Activated T-helper 1 cell treated with anti-CD3 and anti-CD28 coated beads, Interleukin-2, amount 50 U/mL, for 16 hours (primary cell): ENCODE measurements at regions not wholly inside any gene's neighbourhood (a gene's known extent, or its start where the extent isn't known, plus 50 kb on each side); places are given as distances from the start of the nearest gene placed in this dataset.

Experiments
- DNase-seq, 2 donors: peaks; one replicate each; pipeline ENCODE4 v3.0.0-alpha.2; 2020; ENCODE audit warnings: low read depth in 1 of 2, low spot score in 1 of 2

DNA sequence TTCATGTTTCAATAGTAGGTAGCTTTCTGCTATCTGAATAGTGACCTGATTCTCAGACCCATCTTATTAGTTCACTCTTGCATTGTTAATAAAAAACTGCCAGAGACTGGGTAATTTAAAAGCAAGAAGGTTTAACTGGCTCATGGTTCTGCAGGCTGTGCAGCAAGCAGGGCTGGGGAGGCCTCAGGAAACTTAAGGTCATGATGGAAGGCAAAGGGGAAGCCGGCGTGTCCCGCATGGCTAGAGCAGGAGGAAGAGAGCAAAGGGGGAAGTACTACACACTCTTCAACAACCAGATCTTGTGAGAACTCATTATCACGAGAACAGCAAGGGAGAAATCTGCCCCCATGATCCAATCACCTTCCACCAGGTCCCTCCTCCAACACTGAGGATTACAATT, 185.2 kb upstream of the PITRM1 start:
- DNase-seq, result no peak

- no peak for DNase-seq
Measured at GRCh38 chr10:3355536-3355935, 183.0 kb upstream of the PITRM1 start.

- DNase-seq, result no peak
Measured at GRCh38 chr10:3354174-3354900, 181.8 kb upstream of the PITRM1 start.

DNA sequence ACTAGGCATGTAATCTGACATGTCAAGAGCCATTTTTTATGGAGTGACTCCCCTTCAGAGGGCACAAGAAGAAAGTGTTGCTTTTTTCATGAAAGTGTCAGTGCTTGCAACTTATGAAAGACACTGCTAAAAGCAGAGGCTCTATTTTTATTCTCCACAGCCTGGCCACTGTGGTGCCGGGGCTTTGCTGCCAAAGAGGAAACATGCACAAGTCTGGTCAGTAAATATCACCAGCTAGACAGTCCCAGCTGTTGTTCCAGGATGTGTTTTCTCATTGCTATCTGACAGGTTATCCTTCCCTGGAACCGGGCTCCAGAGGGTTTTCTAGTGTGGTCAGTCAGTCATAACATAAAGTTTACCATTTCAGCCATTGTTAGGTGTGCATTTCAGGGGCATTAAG, 180.7 kb upstream of the PITRM1 start:
- DNase-seq, result no peak

DNA sequence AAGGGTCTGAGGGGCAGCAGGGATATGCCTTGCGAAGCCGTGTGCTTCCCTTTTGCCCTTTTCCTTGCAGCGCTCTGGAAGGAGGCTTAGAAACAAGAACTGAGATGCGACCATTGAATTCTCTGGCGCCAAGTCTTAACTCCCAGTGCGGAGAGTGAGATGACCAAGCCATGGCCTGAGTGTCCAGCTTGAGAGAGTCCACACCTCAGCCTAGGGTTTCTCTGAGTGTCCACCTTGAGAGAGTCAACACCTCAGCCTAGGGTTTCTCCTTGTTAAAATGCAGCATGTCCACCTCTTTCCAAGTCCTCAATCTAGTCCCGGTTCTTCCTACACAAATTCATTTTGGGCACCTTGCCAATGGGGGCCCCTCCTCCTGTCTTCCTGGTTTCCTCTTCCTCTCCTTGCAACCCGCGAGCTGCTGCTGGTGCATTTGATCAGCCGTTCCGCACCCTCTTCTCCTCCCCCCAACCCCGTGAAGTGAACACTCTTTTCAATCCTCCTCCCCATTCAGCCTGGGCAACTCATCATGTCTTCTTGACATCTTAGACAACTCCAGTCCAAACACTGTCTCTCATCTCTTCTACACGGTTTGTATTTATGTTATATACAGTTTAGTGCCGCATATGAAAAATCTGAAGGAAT, 178.2 kb upstream of the PITRM1 start:
- DNase-seq, result no peak

DNA sequence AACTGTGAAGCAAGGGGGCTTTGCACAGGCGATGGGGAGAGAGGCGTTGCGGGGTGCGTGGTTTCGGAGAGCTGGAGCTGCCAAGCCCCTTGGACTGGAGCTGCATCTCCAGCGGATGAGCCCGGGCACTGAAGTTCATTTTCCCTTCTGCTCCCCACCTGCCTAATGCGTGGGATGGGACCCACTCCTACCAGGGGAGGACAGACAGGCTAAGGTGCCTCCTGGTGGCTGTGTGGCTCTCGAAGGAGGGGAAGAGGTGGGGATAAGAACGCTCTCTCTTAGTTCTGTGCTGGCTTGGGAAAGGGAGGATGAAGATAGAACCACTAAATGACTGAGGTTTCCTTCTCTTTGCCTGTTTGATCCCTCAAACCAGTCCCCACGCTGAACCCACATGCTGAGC, 177.6 kb upstream of the PITRM1 start:
- DNase-seq, result no peak

- DNase-seq, result no peak
Measured at GRCh38 chr10:3348564-3348963, 176.0 kb upstream of the PITRM1 start.

DNA sequence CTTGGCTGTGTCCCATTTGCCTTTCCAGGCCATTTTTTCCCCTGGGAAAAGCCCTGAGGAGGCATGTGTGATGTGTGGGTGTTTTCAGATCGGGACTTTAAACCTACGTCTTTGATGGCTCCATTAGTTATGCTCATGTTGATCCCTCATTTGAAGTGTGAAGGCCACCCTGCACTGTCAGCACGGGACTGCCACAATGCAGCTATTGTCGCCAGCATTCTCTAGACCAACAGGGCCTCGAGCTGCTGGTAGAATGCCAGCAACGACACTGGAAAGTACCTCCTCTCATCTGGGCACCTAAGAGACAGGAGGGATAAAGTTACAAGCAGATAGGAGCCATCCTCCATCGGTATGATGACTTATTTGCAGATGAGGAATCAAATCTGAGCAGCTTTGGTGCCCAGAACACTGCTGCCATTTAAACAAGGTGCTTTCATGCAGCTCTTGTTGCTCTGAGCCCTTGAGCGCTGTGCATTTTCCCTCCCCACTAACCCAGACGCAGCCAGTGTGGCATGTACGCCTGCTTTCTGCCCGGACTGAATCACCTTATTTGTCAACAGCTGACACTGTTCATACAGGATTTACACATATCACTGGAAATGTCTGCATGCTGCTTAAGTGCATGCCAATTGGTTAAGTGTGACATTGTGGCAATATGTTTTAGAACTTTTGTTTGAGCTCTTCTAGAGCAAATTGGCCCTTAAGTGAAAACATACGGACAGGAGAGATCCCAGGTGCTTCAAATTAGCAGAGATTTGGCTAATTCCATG, 175.0 kb upstream of the PITRM1 start:
- no peak for DNase-seq

- no peak for DNase-seq
Measured at GRCh38 chr10:3346851-3347250, 174.3 kb upstream of the PITRM1 start.

DNA sequence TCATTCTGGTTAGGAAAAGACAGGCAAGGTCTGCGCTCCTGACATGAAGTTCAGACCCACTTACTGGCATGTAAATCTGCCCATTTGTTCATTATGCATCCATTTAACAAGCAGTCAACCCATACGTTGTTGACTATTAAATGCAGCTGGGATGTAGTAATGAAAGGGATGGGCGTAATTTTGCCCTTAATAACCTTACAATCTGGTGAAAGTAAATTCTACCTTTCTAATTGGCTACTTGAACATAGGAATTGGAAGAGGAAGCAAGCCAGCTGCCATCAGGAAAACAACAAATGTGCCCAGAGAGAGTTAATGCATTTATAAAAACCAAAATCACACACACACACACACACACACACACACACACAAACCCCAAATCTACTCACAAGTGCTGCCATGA, 170.2 kb upstream of the PITRM1 start:
- no peak for DNase-seq

- DNase-seq, result no peak
Measured at GRCh38 chr10:3340127-3340730, 167.6 kb upstream of the PITRM1 start.

DNA sequence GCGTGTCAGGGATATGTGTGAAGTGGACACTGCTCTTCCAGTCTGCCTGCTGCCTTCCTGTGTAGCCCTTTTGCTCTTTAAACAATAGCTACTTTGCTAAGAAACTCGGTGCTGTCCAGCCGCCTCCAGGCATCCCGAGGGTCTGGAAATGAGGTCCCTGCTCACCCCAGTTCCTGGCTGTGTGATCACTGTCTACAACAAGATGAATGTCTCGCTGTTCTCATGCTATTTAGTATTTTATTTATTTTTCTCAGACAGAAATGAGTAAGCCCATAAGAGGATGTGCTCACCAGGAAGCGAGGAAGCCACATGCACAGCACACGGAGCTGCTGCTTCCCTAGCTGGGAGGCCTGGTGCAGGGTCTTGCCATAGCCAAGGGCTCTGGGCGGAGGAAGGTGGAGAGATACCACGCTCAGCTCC, 167.0 kb upstream of the PITRM1 start:
- DNase-seq, result no peak

- no peak for DNase-seq
Measured at GRCh38 chr10:3339121-3339520, 166.5 kb upstream of the PITRM1 start.

DNA sequence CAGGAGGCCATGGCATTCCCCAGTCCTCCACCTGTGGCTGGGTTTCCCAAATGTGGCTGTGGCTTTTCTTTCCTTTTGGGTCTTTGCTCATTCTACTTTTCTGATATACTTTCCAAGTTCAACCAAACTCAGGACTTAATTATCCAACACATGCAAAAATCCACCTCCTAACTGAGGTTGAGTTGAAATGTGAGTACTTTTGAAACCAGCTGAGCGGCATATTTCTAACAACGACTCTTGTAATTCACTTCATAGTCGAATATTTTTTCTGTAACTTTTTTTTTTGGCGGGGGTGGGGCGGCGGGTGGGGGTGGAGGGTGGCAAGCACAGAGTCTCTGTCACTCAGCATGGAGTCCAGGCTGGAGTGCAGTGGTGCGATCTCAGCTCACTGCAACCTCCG, 165.2 kb upstream of the PITRM1 start:
- DNase-seq, result no peak

- DNase-seq, result no peak
Measured at GRCh38 chr10:3336673-3337293, 164.2 kb upstream of the PITRM1 start.

DNA sequence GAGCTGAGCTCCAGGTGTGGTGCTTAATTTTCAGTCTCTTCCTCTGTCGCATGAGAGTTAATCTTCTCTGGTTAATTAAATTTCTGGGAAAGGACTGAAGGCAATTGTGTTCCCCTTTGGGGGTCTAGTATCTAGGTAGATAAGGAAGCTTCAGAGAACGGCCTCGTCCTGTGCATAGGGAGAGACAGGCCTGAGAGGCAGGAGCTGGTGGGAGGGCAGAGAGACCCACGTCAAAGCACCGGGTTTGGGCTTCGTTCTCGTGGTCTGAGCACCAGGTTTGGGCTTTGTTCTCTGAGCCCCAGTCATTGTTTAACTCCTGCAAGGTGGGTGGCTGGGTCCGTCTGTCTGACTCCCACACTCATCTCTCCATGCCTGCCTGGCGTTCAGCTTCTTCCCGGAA, 160.8 kb upstream of the PITRM1 start:
- no peak for DNase-seq

DNA sequence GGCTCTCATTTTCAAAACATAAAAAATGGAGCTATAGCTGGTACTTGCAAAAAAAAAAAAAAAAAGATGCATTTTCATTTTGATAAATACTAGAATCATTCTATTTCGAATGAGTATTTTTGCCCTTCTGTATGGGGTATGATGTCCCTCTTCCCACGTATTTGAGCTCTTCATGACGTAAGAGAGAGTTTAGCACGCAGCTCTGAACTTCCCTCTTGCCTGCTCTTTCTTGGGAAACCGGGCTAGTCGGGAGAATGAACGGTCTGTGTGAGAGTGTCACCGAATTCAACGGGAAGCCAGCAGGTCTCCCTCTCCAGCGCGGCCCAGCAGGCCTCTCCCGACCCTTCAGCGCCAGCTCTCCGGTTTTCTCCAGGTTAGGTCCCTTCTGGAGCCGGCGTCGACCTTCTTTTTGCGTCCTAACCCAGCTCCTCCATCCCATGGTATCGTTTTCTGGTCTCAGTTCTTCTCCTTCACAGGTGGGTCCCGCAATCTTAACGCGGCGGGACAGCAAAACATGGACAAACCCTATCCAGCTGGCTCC, 159.2 kb upstream of the PITRM1 start:
- DNase-seq, result no peak

- no peak for DNase-seq
Measured at GRCh38 chr10:3331187-3331586, 158.6 kb upstream of the PITRM1 start.

GRCh38 chr10:3330663-3331062, 158.1 kb upstream of the PITRM1 start:
- DNase-seq, result no peak

DNA sequence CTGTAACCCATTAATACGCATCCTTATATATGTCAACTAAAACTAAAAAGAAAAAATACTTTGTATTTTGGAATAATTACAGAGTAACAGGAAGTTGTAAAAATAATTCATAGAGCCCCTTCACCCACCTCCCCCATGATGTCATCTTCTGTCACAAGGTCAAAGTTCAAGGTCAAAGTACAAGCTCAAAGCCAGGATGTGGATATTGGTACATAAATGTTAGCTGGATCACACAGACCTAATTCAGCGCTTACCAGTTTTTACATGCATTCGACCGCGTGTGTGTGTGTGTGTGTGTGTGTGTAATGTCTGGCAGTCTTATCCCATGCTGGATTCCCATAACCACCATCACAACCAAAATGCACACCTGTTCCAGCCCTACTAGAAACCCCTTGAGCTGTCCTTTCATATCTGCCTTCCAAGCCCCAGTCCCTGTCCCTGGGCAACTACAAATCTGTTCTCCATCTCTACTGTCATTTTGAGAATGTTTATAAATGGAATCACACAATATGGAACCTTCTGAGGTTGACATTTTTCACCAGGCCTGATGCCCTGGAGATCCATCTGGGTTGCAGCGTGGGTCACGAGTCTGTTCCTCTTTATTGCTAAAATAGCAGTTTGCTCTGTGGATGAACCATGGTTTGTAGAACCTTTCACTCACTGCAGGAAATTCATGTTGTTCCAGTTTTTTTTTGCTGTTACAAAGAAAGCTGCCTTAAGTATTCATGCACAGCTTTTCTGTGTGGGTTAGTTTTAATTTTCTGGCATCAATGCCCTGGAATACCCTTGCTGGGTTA, 153.6 kb upstream of the PITRM1 start:
- DNase-seq, result no peak
